ENCODE measurements at regions not wholly inside any gene's neighbourhood (a gene's known extent, or its start where the extent isn't known, plus 50 kb on each side); places are given as distances from the start of the nearest gene placed in this dataset.
"Not testable (repeated sequence)": the region's sequence is repeated elsewhere in the genome, so short reads cannot be mapped to it uniquely, and the experiment has no call there.

- no peak for DNase-seq
Observed at GRCh38 chr2:2657121-2657962, 326.3 kb upstream of the MYT1L start.

- no peak for DNase-seq
Observed at GRCh38 chr2:2656115-2657011, 325.3 kb upstream of the MYT1L start.

GRCh38 chr2:2655453-2656114 is 324.5 kb upstream of the MYT1L start:
- DNase-seq, result no peak

- no peak for DNase-seq
Observed at GRCh38 chr2:2653231-2653630, 322.2 kb upstream of the MYT1L start.

- no peak for DNase-seq
Observed at GRCh38 chr2:2650608-2651375, 319.7 kb upstream of the MYT1L start.

- DNase-seq, result no peak
Observed at GRCh38 chr2:2649109-2650072, 318.3 kb upstream of the MYT1L start.

GRCh38 chr2:2648094-2648493 is 317.0 kb upstream of the MYT1L start:
- DNase-seq, result no peak

- no peak for DNase-seq
Observed at GRCh38 chr2:2647141-2647541, 316.1 kb upstream of the MYT1L start.

GRCh38 chr2:2646433-2647051 is 315.5 kb upstream of the MYT1L start:
- no peak for DNase-seq

GRCh38 chr2:2645162-2645855 is 314.2 kb upstream of the MYT1L start:
- DNase-seq, result no peak

- DNase-seq, result not testable (repeated sequence)
Observed at GRCh38 chr2:2644751-2645150, 313.7 kb upstream of the MYT1L start.

GRCh38 chr2:2644040-2644439 is 313.0 kb upstream of the MYT1L start:
- no peak for DNase-seq

GRCh38 chr2:2642906-2643890 is 312.1 kb upstream of the MYT1L start:
- no peak for DNase-seq

GRCh38 chr2:2641541-2642410 is 310.7 kb upstream of the MYT1L start:
- DNase-seq, result no peak

GRCh38 chr2:2640818-2641217 is 309.7 kb upstream of the MYT1L start:
- no peak for DNase-seq

GRCh38 chr2:2640371-2640770 is 309.3 kb upstream of the MYT1L start:
- DNase-seq, result no peak
